Esophagus muscularis mucosa (tissue), 4 donors: ENCODE measurements at regions not wholly inside any gene's neighbourhood (a gene's known extent, or its start where the extent isn't known, plus 50 kb on each side); places are given as distances from the start of the nearest gene placed in this dataset.

ENCODE experiments used
- DNase-seq: peaks from one replicate; pipeline ENCODE4 v3.0.0-alpha.2; 2017; ENCODE audit errors: extremely low spot score
- H3K27ac ChIP-seq, 4 donors: fragments of 200-600 bp; sonication (generic); replicated peaks in 1 of 4; 1 replicate in 3 of 4; 2 replicates in 1 of 4; pipeline ENCODE4 v1.5.1; 2016 to 2019; ENCODE audit warnings: mild to moderate bottlenecking in 1 of 4
- H3K27me3 ChIP-seq, 4 donors: fragments of 200-600 bp; sonication (generic); one replicate each; pipeline versions ENCODE4 v1.5.1 to v1.6.0; 2016 to 2019
- H3K36me3 ChIP-seq, 4 donors: fragments of 200-600 bp; sonication (generic); one replicate each; pipeline ENCODE4 v1.5.1; 2016 to 2019
- H3K4me1 ChIP-seq, 4 donors: fragments of 200-600 bp; sonication (generic); one replicate each; pipeline ENCODE4 v1.5.1; 2016 to 2019
- H3K4me3 ChIP-seq, 4 donors: fragments of 200-600 bp; sonication (generic); 1 replicate in 2 of 4; 2 replicates in 2 of 4; pipeline ENCODE4 v1.5.1; 2016 to 2019; ENCODE audit warnings: mild to moderate bottlenecking in 4 of 4, moderate library complexity in 1 of 4
- H3K9me3 ChIP-seq, 4 donors: fragments of 200-600 bp; sonication (generic); 1 replicate in 3 of 4; 2 replicates in 1 of 4; pipeline ENCODE4 v1.5.1; 2016 to 2019
- EP300 ChIP-seq: sonication (generic); formaldehyde crosslinking; IDR thresholded peaks from one replicate; pipeline ENCODE4 v1.6.1; 2017; ENCODE audit warnings: antibody characterized with exemption
- POLR2A ChIP-seq: fragments of 450-650 bp; IDR thresholded peaks from one replicate; pipeline ENCODE4 v1.6.1; 2017; ENCODE audit warnings: antibody characterized with exemption, moderate library complexity, mild to moderate bottlenecking, low read depth
- POLR2AphosphoS5 ChIP-seq, 2 donors: sonication (generic); formaldehyde crosslinking; IDR thresholded peaks; one replicate each; pipeline ENCODE4 v1.6.1; 2017; ENCODE audit warnings: antibody characterized with exemption in 2 of 2
- WGBS: methylation state at CpG from one replicate; pipeline ENCODE4 v1.1.5; 2018; 5-methylcytosine and 5-hydroxymethylcytosine counted together
- intact Hi-C: fragments of 100-400 bp; cut with DNase I; formaldehyde crosslinking; loops from one replicate; pipeline ENCODE4 v1.15.1; 2023
- TF ChIP-seq, protein P1 (sequence below), 3 experiments: fragments of 200-600 bp in 2 of 3; fragments of 450-650 bp in 1 of 3; sonication (generic) in 2 of 3; IDR thresholded peaks; one replicate each; pipeline ENCODE4 v1.5.1; 2017 to 2019; ENCODE audit warnings: antibody characterized with exemption in 3 of 3, mild to moderate bottlenecking in 2 of 3, moderate library complexity in 1 of 3

DNA sequence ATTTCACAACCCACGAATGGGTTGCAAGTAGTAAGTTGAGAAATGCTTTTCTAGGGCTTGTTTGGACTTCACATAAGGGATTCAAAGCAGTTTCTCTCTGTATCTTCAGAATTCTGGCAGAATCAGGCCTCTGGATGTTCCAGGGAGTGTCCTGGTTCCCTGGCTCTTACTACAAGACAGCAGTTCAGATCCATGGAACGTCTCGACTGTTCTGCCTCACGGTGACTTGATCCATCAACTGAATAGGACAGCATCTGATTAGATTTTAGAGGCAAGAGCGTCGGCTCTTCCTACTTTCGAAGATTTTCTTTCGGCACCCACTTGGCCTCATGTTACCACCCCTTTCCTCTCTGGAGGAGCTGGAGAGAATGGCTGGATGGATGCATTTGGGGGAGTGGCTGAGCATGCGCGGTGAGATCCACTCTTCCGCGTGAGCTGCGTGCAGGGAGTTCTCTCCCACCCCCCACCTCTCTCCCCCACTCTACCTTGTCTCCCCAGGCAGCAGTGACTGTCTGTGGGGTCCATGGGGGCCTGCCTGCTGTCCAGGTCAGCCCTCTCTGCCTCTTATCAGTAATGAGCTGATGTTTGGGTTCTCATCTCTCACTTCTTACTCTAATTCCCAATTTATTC lies 132.5 kb downstream of the VAPA start:
- no peak for DNase-seq
- Histone ChIP-seq H3K27me3 (no peaks in the 10 kb centered on the region), H3K9me3 (peaks cover 0 to 21% (median 14%) of the 10 kb centered on the region in 4 donors), H3K4me3 (no peak overlapping the region), H3K27ac (peak overlapping the region; percentile 51 to 68 (median 54)), H3K36me3 (no peaks in the 10 kb centered on the region), H3K4me1 (peaks cover under 1 to 33% (median 18%) of the 10 kb centered on the region in 4 donors)
- TF ChIP-seq, protein P1, sequence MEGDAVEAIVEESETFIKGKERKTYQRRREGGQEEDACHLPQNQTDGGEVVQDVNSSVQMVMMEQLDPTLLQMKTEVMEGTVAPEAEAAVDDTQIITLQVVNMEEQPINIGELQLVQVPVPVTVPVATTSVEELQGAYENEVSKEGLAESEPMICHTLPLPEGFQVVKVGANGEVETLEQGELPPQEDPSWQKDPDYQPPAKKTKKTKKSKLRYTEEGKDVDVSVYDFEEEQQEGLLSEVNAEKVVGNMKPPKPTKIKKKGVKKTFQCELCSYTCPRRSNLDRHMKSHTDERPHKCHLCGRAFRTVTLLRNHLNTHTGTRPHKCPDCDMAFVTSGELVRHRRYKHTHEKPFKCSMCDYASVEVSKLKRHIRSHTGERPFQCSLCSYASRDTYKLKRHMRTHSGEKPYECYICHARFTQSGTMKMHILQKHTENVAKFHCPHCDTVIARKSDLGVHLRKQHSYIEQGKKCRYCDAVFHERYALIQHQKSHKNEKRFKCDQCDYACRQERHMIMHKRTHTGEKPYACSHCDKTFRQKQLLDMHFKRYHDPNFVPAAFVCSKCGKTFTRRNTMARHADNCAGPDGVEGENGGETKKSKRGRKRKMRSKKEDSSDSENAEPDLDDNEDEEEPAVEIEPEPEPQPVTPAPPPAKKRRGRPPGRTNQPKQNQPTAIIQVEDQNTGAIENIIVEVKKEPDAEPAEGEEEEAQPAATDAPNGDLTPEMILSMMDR (IDR thresholded peaks at IDR 0.05): no peak
- TF ChIP-seq POLR2AphosphoS5 (IDR thresholded peaks at IDR 0.05) (no peak), POLR2A (no peak), EP300 (no peak)
- WGBS: 95% methylated on average over 13 of the region's 13 CpGs
- intact Hi-C loops: no loop called here

DNA sequence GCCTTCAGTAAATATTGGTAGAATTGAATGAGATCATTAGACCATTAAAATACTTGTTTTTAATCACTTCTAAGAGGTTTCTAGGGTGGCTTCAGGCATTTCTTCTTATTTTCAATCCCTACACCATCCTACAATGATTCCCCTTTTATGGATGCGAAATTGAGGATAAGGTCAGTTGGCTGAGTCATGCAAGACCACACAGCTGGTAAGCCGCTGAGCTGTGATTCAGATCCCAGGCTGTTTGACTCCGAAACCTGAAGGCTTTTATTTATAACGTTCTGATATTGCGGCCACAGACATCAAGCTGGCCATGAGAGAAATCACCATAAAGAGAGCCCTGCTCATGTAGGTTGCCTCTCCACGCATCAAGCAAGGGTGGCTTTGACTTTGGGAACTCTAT lies 133.4 kb downstream of the VAPA start:
- TF ChIP-seq, protein P1 (IDR thresholded peaks at IDR 0.05): no peak
- TF ChIP-seq EP300 (no peak), POLR2AphosphoS5 (IDR thresholded peaks at IDR 0.05) (no peak), POLR2A (no peak)
- no peak for DNase-seq
- intact Hi-C loops: no loop called here
- 77% methylated on average over 6 of the region's 6 CpGs for WGBS
- Histone ChIP-seq H3K4me1 (peaks cover 8 to 39% (median 27%) of the 10 kb centered on the region in 4 donors), H3K4me3 (no peak overlapping the region), H3K9me3 (peaks cover 0 to 13% (median 11%) of the 10 kb centered on the region in 4 donors), H3K27me3 (no peaks in the 10 kb centered on the region), H3K27ac (peak overlapping the region in 1 of 4 donors; percentile 56), H3K36me3 (no peaks in the 10 kb centered on the region)

DNA sequence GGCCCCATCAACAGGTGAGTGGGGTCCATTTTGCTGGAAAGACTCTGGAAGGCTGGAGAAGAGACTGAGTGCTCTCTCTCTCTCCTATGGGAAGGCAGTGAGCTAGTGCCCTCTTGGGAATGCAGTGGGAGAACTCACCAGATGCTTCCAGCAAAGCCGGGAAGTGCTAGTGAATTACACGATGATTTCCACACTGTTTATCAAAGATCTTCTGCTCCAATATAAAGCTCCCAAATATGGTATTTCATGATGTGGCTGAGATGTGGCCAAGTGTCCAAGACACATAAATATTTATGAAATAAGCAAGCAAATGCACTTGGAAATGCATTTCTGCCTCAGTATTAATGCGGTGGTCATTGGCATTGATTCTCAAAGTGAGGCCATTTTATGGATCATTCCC lies 135.9 kb downstream of the VAPA start:
- Histone ChIP-seq H3K27me3 (no peaks in the 10 kb centered on the region), H3K9me3 (no peaks in the 10 kb centered on the region), H3K36me3 (no peaks in the 10 kb centered on the region), H3K4me1 (peaks cover 8 to 50% (median 39%) of the 10 kb centered on the region in 4 donors), H3K27ac (peak overlapping the region in 2 of 4 donors; percentile 24 to 42), H3K4me3 (no peak overlapping the region)
- TF ChIP-seq POLR2AphosphoS5 (IDR thresholded peaks at IDR 0.05) (peak in 1 of 2 donors; percentile 25), POLR2A (no peak)
- 41% methylated on average over 3 of the region's 3 CpGs for WGBS
- DNase-seq: no peak
- intact Hi-C loops: no loop called here

DNA sequence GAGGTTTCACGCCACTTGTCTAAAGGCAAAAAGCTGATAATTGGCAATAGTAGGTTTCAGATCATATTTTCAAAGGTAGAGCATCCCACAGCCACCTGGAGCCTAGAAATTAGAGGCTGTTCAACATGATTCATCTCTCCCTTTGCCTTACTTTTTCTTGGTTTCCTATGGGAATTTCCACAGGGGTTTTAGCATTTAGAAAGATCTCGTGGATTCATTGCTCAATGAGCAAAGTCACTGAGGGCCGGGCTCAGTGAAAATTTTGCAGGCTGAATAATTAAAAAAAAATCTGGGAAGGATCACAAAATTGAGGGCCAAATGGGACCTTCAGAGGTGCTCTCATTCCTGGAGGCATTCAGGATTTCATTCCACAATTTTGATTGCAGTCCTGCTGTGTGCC lies 137.1 kb downstream of the VAPA start:
- Histone ChIP-seq H3K4me1 (peaks cover 12 to 47% (median 36%) of the 10 kb centered on the region in 4 donors), H3K36me3 (no peaks in the 10 kb centered on the region), H3K4me3 (no peak overlapping the region), H3K27ac (peak overlapping the region; percentile 55 to 78 (median 66)), H3K9me3 (no peaks in the 10 kb centered on the region), H3K27me3 (no peaks in the 10 kb centered on the region)
- WGBS: 87% methylated on average over 3 of the region's 3 CpGs
- DNase-seq: no peak
- intact Hi-C loops: no loop called here
- no peak for TF ChIP-seq POLR2AphosphoS5 (IDR thresholded peaks at IDR 0.05)
- no peak for TF ChIP-seq POLR2A
- no peak for TF ChIP-seq EP300
- TF ChIP-seq, protein P1 (IDR thresholded peaks at IDR 0.05): no peak

DNA sequence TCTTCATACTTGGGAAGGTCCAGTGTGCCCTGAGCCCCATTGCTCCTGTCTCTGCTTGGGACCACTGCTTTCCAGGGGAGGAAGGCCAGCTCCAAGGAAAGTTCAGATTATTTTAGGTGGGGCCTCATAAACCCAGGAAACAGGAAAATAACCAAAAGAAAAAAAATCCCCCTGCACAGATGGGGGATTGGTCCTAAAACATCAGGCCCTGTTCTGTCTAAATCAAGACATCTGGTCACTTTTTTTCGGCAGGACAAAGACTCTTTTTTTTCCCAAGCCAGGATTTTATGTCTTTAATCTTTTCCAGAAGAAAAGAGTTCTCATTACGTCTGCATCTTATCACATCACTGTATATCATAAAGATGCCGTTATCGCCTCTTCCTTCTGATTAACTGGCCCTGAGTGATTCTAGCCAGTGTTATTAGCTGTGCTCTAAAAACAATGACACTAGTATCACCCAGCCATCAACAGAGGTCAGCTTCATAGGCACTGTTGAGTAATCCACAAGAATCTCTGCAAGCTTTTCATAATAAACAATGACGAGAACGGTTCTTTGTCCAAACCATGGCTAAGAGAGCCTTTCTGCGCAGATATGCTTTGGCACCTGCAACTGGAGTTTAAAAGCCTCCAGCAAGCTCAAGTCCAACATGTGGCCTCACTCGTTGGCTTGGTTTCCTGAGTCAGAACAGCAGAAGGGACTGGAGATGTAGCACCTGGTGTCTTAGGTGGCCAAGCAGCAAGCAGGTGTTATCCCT lies 138.2 kb downstream of the VAPA start:
- WGBS: 57% methylated on average over 8 of the region's 8 CpGs
- TF ChIP-seq POLR2AphosphoS5 (IDR thresholded peaks at IDR 0.05): peak; percentile 71 to 84
- no peak for TF ChIP-seq POLR2A
- TF ChIP-seq, protein P1 (IDR thresholded peaks at IDR 0.05): no peak
- peak; percentile 22 for TF ChIP-seq EP300
- H3K27ac ChIP-seq: peak overlapping the region; percentile 55 to 78 (median 66)
- DNase-seq: peak; percentile 94
- H3K9me3 ChIP-seq: no peaks in the 10 kb centered on the region
- no peaks in the 10 kb centered on the region for H3K27me3 ChIP-seq
- intact Hi-C loops: no loop called here
- H3K4me3 ChIP-seq: no peak overlapping the region
- no peaks in the 10 kb centered on the region for H3K36me3 ChIP-seq
- H3K4me1 ChIP-seq: peaks cover 15 to 53% (median 36%) of the 10 kb centered on the region in 4 donors
